OCI-LY1 (cell line): ENCODE measurements at regions not wholly inside any gene's neighbourhood (a gene's known extent, or its start where the extent isn't known, plus 50 kb on each side); places are given as distances from the start of the nearest gene placed in this dataset.

Experiments used
- CTCF ChIP-seq: fragments of 200-600 bp; sonication (generic), shearing (Covaris generic); IDR thresholded peaks from 2 replicates; pipeline ENCODE4 v1.5.1; 2017; ENCODE audit warnings: mild to moderate bottlenecking, antibody characterized with exemption, low read length, moderate library complexity, mixed read lengths
- EZH2 ChIP-seq: fragments of 200-600 bp; sonication (generic), shearing (Covaris generic); IDR thresholded peaks from 2 replicates; pipeline ENCODE4 v1.8.0; 2017; ENCODE audit warnings: borderline replicate concordance, mixed run types, mild to moderate bottlenecking, antibody characterized with exemption, low read length, moderate library complexity, mixed read lengths

- TF ChIP-seq CTCF (no peak), EZH2 (no peak)
Measured at GRCh38 chr3:135632556-135633065, 332.9 kb upstream of the PPP2R3A start.
